CD14-positive monocyte (primary cell): ENCODE measurements at regions not wholly inside any gene's neighbourhood (a gene's known extent, or its start where the extent isn't known, plus 50 kb on each side); places are given as distances from the start of the nearest gene placed in this dataset.

Experiments
- DNase-seq, 3 donors: peaks; one replicate each; pipeline ENCODE4 v3.0.0-alpha.2; 2011 to 2022
- H2AFZ ChIP-seq: 2 replicates; pipeline ENCODE4 v1.6.0; 2012; ENCODE audit warnings: mild to moderate bottlenecking, low read depth, low read length, inconsistent platforms; ENCODE audit not compliant: insufficient read depth, poor library complexity, severe bottlenecking
- H3K27ac ChIP-seq, 2 donors: 1 replicate in 1 of 2; 2 replicates in 1 of 2; pipeline ENCODE4 v1.5.1; 2012 to 2013; ENCODE audit warnings: low read length in 2 of 2, control low read depth in 1 of 2, inconsistent platforms in 1 of 2, low read depth in 1 of 2, mild to moderate bottlenecking in 1 of 2
- H3K27me3 ChIP-seq, 2 donors: one replicate each; pipeline versions ENCODE4 v1.6.0 to v1.6.1; 2011 to 2013; ENCODE audit warnings: low read length in 2 of 2; ENCODE audit not compliant: control insufficient read depth in 2 of 2, insufficient read depth in 2 of 2
- H3K36me3 ChIP-seq, 2 donors: replicated peaks in 1 of 2; 1 replicate in 1 of 2; 2 replicates in 1 of 2; pipeline versions ENCODE4 v1.5.1 to v1.6.1; 2012 to 2013; ENCODE audit warnings: low read length in 2 of 2, control low read depth in 1 of 2, inconsistent platforms in 1 of 2, mild to moderate bottlenecking in 1 of 2; ENCODE audit not compliant: insufficient read depth in 2 of 2, control insufficient read depth in 1 of 2
- H3K4me1 ChIP-seq, 2 donors: 1 replicate in 1 of 2; 2 replicates in 1 of 2; pipeline versions ENCODE4 v1.5.1 to v1.6.1; 2012 to 2013; ENCODE audit warnings: low read length in 2 of 2, control low read depth in 1 of 2, inconsistent platforms in 1 of 2, mild to moderate bottlenecking in 1 of 2, moderate library complexity in 1 of 2; ENCODE audit not compliant: insufficient read depth in 2 of 2, control insufficient read depth in 1 of 2
- H3K4me2 ChIP-seq: replicated peaks from 2 replicates; pipeline ENCODE3; 2012; ENCODE audit warnings: low read length, moderate library complexity, mild to moderate bottlenecking; ENCODE audit not compliant: poor library complexity, severe bottlenecking; ENCODE audit errors: extremely low read depth
- H3K4me3 ChIP-seq, 3 experiments: fragments of 200-600 bp in 1 of 3; sonication (generic) in 1 of 3; replicated peaks in 1 of 3; 1 replicate in 2 of 3; 2 replicates in 1 of 3; pipeline ENCODE4 v1.5.1; 2011 to 2013; ENCODE audit warnings: low read length in 3 of 3, mild to moderate bottlenecking in 3 of 3, control low read depth in 2 of 3, low read depth in 2 of 3, inconsistent platforms in 1 of 3, moderate library complexity in 1 of 3
- H3K79me2 ChIP-seq: 2 replicates; pipeline ENCODE4 v1.6.0; 2012; ENCODE audit warnings: mild to moderate bottlenecking, control low read depth, inconsistent platforms, low read length, moderate library complexity; ENCODE audit not compliant: insufficient read depth
- H3K9ac ChIP-seq: 2 replicates; pipeline ENCODE4 v1.6.0; 2017; ENCODE audit warnings: low read length, mild to moderate bottlenecking; ENCODE audit not compliant: insufficient read depth, poor library complexity, severe bottlenecking
- H3K9me3 ChIP-seq, 2 donors: replicated peaks in 1 of 2; 1 replicate in 1 of 2; 2 replicates in 1 of 2; pipeline versions ENCODE4 v1.5.1 to v1.6.1; 2012 to 2013; ENCODE audit warnings: low read length in 2 of 2, control low read depth in 1 of 2; ENCODE audit not compliant: control insufficient read depth in 1 of 2, insufficient read depth in 1 of 2
- H4K20me1 ChIP-seq: 2 replicates; pipeline ENCODE4 v1.6.0; 2012; ENCODE audit warnings: mild to moderate bottlenecking, low read length, control low read depth, moderate library complexity; ENCODE audit not compliant: insufficient read depth
- H3K27ac Mint-ChIP-seq, 7 donors: one replicate each; pipeline ENCODE4 v1.8.0; 2020; ENCODE audit warnings: mild to moderate bottlenecking in 7 of 7, mixed read lengths in 7 of 7, moderate library complexity in 6 of 7, inconsistent platforms in 2 of 7
- H3K27me3 Mint-ChIP-seq, 3 donors: one replicate each; pipeline ENCODE4 v1.8.0; 2021 to 2022; ENCODE audit warnings: low read depth in 3 of 3, mild to moderate bottlenecking in 3 of 3, mixed read lengths in 3 of 3, moderate library complexity in 3 of 3, inconsistent platforms in 1 of 3
- H3K36me3 Mint-ChIP-seq, 2 donors: one replicate each; pipeline ENCODE4 v1.8.0; 2020; ENCODE audit warnings: mixed read lengths in 2 of 2, inconsistent platforms in 1 of 2, mild to moderate bottlenecking in 1 of 2
- H3K4me1 Mint-ChIP-seq: one replicate; pipeline ENCODE4 v1.8.0; 2020; ENCODE audit warnings: mild to moderate bottlenecking, mixed read lengths
- H3K4me3 Mint-ChIP-seq, 2 donors: one replicate each; pipeline ENCODE4 v1.8.0; 2020; ENCODE audit warnings: mild to moderate bottlenecking in 2 of 2, mixed read lengths in 2 of 2, moderate library complexity in 1 of 2
- H3K9me3 Mint-ChIP-seq, 7 donors: one replicate each; pipeline ENCODE4 v1.8.0; 2020 to 2022; ENCODE audit warnings: mixed read lengths in 7 of 7, mild to moderate bottlenecking in 6 of 7, moderate library complexity in 6 of 7, inconsistent platforms in 2 of 7
- CTCF ChIP-seq: fragments of 200-600 bp; IDR thresholded peaks from one replicate; pipeline ENCODE4 v1.8.0; 2022; ENCODE audit warnings: antibody characterized with exemption, mild to moderate bottlenecking
- WGBS: methylation state at CpG from one replicate; pipeline ENCODE4 v1.1.5; 2013; ENCODE audit warnings: missing lambda C conversion rate; ENCODE audit not compliant: insufficient coverage; 5-methylcytosine and 5-hydroxymethylcytosine counted together
- intact Hi-C, 2 donors: fragments of 100-400 bp; cut with micrococcal nuclease; formaldehyde crosslinking; loops; one replicate each; pipeline versions ENCODE4 v1.15.0 to v1.15.1; 2023

GRCh38 chr20:60352017-60352416, 393.8 kb downstream of the CDH26 start:
- DNase-seq = no peak
- Histone ChIP-seq H3K9me3 (no peaks in the 10 kb centered on the region), H3K4me2 (no peak overlapping the region), H3K4me1 (no peaks in the 10 kb centered on the region), H3K4me3 (no peak overlapping the region), H3K36me3 (no peaks in the 10 kb centered on the region), H4K20me1 (no peaks in the 10 kb centered on the region), H3K79me2 (no peaks in the 10 kb centered on the region), H3K9ac (no peak overlapping the region), H2AFZ (no peak overlapping the region), H3K27ac (no peak overlapping the region), H3K27me3 (no peaks in the 10 kb centered on the region)
- H3K27ac Mint-ChIP-seq = no peak overlapping the region
- 100% methylated on average over 1 of the region's 2 CpGs for WGBS
- no peaks in the 10 kb centered on the region for H3K4me1 Mint-ChIP-seq
- no peaks in the 10 kb centered on the region for H3K36me3 Mint-ChIP-seq
- H3K4me3 Mint-ChIP-seq = no peak overlapping the region
- peaks cover 0 to 6% (median 4%) of the 10 kb centered on the region in 3 donors for H3K27me3 Mint-ChIP-seq
- H3K9me3 Mint-ChIP-seq = peaks cover 0 to 5% (median 0%) of the 10 kb centered on the region in 7 donors
- no peak for TF ChIP-seq CTCF
- intact Hi-C loops = no loop called here

- 98% methylated on average over 6 of the region's 6 CpGs for WGBS
- peaks cover 0 to 5% (median 0%) of the 10 kb centered on the region in 7 donors for H3K9me3 Mint-ChIP-seq
These were observed 394.4 kb downstream of the CDH26 start for GRCh38 chr20:60352596-60352995.

More at GRCh38 chr20:60352596-60352995, 394.4 kb downstream of the CDH26 start:
- Histone ChIP-seq H3K27me3 (no peaks in the 10 kb centered on the region), H3K36me3 (no peaks in the 10 kb centered on the region), H3K79me2 (no peaks in the 10 kb centered on the region), H3K9me3 (no peaks in the 10 kb centered on the region), H3K9ac (no peak overlapping the region), H3K4me2 (no peak overlapping the region), H3K27ac (no peak overlapping the region), H4K20me1 (no peaks in the 10 kb centered on the region), H3K4me3 (no peak overlapping the region), H3K4me1 (no peaks in the 10 kb centered on the region), H2AFZ (no peak overlapping the region)
- TF ChIP-seq CTCF = no peak
- Mint-ChIP-seq H3K4me3 (no peak overlapping the region), H3K4me1 (no peaks in the 10 kb centered on the region), H3K27me3 (peaks cover 0 to 4% (median 3%) of the 10 kb centered on the region in 3 donors), H3K36me3 (no peaks in the 10 kb centered on the region), H3K27ac (no peak overlapping the region)
- DNase-seq = no peak
- intact Hi-C loops = no loop called here
